Activated CD8-positive, alpha-beta memory T cell treated with anti-CD3 and anti-CD28 coated beads, Interleukin-2, amount 50 U/mL, for 48 hours (primary cell): ENCODE measurements at regions not wholly inside any gene's neighbourhood (a gene's known extent, or its start where the extent isn't known, plus 50 kb on each side); places are given as distances from the start of the nearest gene placed in this dataset.

Source experiments
- DNase-seq: peaks from one replicate; pipeline ENCODE4 v3.0.0-alpha.2; 2020

DNA sequence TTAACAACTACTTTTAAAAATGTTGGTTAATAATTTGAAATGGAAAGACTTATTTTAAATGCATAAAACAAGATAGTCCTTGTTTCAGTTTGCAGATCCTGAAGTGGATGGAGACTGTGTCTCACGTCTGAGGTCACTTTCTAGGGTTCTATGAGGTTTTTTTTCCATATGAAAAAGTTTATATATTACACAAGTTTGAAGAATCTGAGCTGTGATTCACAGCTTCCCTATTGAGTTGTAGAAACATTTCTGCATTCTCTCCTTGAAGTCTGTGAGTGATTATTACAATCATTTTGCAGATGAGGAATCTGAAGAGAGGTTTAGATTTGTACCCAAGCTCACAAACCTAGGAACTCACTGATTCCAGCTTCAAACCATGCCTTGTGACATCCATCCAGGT is 442.5 kb upstream of the KLF4 start:
- no peak for DNase-seq

- DNase-seq, result no peak
Measured at GRCh38 chr9:107931071-107931715, 441.6 kb upstream of the KLF4 start.

GRCh38 chr9:107929443-107929842 is 439.9 kb upstream of the KLF4 start:
- DNase-seq, result no peak

- no peak for DNase-seq
Measured at GRCh38 chr9:107928701-107929371, 439.3 kb upstream of the KLF4 start.

DNA sequence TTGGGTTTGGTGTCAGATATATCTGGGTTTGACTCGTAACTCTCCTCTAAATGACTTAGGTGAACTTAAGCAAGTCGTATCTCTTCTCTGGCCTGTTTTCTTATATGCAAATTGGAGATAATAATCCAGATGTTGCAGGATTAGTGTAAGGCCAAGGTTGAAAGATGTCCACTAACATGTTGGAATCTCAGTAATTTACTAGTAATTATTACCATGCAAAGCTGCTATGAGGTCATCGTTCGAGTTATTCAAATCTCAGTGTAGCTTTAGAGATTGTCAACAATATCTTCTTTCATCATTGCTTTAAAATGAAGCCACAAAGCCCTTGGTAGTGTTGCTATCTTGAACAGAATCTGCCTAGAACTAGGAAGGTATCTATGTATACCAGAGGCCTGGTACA is 437.7 kb upstream of the KLF4 start:
- no peak for DNase-seq

DNA sequence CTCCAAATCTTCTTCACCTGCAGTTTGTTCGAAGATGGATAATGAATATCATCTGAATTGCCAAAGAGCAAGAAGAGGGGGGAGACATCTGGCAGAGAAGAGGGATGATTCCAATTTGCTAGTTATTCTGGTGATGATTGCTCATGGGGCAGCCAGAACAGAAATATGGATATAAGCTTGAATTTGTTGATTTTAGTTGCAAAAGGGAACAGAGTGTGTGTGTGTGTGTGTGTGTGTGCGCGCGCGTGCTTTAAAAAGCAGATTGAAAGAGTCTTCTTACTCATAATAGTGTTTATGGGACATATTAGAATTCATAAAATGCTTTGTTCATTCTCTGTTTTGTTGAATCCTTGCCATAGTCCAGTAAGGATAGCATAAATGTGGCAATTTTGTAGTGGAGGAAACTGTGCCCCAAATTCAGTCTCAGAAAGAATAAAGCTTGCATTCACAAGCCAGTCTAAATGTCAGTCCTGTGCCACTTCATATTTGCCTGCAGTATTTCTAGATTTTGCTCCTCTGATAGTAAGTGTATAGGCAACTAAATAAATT is 436.3 kb upstream of the KLF4 start:
- DNase-seq, result no peak

DNA sequence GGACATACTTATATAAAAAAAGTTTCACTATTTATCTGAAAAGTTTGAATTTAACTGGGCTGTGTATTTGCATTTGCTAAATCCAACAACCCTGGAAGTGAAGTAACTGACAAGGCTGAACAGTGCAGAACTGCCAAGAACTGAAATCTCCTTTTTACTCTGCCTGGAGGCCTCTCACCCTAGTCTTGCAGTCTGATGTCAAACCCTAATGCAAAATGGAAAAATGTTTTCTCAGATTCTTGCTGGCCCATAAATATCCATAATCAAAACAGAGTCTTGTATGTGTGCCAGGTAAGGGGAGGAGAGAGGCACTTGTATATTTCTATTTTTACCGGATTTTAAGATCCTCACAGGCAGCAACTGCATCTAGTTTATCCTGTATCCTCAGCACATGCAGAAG is 432.7 kb upstream of the KLF4 start:
- no peak for DNase-seq

GRCh38 chr9:107919263-107919662 is 429.7 kb upstream of the KLF4 start:
- no peak for DNase-seq

DNA sequence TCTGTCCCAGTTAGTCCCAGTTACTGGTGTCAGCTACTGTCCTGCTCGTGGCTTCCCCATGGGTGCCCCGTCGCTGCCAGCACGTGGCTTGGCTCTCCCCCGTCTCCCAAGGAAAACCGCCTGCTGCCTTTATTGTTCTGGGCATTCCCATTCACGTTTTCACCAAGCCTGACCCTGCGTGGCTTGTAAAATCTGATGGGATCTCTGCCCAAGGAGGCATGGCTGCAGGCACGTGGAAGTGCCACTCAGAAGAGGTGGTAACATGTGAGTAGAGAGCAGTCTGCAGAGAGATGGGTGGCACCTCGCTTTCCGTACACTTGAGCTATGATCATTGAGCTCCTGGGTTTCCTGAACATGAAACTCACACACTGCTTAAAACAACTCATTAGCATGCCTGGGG is 429.2 kb upstream of the KLF4 start:
- no peak for DNase-seq

GRCh38 chr9:107914151-107914550 is 424.6 kb upstream of the KLF4 start:
- no peak for DNase-seq

DNA sequence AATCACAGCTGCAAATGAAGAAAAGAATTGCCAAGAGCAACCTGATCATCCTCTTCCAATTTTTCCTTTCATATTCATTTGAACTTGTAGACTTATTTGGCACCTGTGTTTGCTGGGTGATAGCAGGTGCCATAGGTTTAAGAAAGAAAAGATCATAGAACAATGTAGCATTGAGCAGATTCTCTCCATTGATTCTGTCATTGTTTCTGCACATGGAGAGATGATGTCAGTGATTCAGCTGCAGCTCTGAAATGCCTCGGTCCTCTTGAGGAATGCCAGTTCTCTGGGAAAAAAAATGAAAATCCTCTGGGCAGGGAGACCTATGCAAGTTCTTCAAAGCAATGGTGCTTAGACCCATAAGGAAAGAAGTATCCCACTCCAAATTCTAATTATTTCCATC is 418.1 kb upstream of the KLF4 start:
- DNase-seq, result no peak

DNA sequence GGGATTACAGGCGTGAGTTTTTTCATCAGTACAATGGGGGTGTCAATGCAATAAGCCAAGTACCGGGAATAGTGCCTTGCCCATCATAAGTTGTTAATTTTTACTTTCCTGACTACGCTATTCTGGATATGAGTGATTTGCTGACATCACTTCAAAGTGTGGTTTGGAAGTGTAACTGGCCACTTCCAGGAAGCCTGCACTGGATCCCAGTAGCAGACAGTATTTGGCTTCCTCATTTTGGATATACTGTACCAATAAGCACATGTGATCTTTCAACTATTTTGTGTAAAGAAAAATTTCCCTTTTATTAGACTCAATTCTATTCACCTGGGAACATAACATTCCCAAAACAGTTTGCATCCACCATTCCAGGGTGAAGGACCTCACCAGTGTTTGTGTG is 417.7 kb upstream of the KLF4 start:
- DNase-seq, result no peak

GRCh38 chr9:107906074-107906473 is 416.5 kb upstream of the KLF4 start:
- DNase-seq, result no peak

DNA sequence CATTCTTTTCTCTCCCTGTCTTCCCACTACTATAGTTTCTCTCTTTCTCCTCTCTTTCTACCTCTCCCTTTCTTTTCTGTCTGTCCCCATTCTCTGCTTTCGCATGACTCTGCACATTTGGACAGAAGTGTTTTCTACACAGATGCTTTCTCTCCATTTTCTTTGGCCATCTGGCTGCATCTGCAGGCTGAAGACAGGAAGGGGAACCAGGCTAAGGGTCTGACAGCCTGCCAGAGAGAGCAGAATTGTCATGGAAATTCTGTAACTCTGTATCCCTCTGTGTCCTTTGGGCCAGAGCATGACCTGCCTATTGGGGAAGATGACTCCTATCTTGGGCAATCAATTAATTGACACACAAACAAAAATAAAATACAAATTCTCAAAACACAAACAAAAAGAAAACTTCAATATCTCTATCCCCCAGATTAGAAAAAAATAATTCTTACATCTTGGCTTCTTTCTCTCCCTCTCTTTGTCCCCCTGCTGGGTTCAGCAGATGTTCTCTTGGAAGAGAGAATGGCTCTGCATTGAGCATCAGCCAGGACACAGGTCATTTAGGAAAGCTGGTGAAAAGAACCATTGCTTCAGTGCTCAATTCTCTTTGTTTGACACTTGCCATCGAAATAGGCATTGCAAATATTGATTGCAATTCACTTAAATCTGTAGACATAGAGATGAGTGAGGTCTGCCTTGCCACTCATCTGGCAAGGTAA is 415.9 kb upstream of the KLF4 start:
- no peak for DNase-seq

DNA sequence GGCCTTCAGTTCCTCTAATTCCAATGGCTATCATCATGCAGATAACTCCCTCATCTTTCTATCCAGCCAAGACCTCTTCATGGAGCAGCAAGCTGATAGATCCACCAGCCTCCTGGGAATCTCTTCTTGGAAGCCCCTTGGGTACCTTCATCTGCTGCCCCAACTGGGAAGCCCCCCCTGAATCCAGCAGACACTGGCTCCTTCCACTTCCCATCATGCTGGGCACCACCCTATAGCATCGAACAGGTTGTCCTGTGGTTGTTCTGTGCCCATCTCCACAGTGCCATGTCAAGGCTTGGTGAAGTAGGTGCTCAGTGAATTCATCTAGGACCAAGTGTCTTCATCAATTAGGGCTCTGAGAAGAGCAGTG is 410.4 kb upstream of the KLF4 start:
- DNase-seq, result no peak

DNA sequence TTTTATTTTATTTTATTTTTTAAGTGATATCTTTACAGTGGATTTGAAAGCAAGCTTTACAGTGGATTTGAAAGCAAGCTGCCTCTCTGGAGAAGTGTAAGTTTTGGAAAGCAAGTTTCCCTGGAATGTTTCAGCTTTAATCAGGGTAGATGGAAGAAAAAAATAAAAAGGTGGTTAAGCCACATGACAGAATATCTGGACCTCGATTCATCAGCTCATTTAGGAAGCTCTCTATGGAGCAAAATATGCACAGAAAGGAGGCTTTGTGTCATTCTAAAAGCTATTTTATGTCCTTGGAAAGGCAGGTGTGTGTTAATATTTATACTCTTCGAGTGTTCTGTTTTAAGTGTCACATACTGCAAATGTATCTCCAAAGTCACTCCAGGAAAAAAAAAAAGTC is 409.2 kb upstream of the KLF4 start:
- no peak for DNase-seq

GRCh38 chr9:107896544-107896943 is 407.0 kb upstream of the KLF4 start:
- DNase-seq, result no peak

- no peak for DNase-seq
Measured at GRCh38 chr9:107895501-107896001, 406.0 kb upstream of the KLF4 start.

DNA sequence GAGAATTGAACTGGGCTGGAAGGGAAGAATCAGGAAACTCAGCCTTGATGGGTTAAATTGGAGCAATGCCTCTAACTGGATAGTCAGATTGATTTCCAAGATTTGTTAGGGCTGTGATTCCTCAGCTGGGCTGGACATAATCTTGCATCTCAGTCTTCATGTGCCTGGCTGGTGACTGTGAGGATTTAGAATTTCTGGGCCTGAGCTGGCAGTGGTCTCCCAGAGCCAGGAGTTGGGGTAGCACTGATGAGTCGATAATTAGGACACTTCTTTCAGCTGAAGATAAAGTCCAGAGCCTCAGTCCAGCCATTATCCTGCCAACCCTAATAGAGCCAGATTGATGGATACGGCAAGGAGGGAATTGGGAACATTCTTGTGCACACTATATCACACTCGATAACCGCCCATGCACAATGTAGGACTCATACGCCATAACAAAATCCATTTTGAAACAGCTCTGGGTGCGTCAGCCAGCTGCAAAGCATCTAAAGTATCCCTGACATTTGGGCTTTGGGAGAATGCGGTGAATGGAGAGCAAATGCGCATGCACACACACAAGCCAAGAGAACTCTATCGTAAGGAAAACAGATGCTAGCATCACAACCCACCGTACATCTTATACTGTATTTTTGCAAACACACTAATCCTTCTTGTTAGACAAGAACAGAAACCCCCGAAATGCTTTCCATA is 405.1 kb upstream of the KLF4 start:
- DNase-seq, result no peak

GRCh38 chr9:107890921-107891465 is 401.4 kb upstream of the KLF4 start:
- DNase-seq, result no peak

GRCh38 chr9:107888773-107889227 is 399.2 kb upstream of the KLF4 start:
- no peak for DNase-seq

DNA sequence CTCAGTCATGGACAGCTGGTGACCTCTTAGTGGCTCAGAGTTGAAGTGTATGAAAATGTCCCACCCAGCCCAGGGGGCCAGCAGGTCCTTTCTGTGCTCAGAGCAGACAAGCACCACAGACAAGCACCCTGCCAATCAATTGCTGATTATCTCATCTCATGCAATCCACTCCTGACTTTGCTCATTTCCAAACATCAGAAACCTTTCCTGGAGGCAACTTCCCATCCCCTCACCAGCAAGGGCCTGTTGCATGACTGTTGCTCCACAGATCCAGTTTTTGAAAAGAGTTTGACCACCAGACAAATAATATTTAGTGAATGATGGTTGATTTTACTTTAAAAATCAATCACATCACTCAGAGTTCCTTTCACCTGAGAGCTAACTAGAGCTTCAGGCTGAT is 397.3 kb upstream of the KLF4 start:
- DNase-seq, result no peak
